ENCODE measurements at regions not wholly inside any gene's neighbourhood (a gene's known extent, or its start where the extent isn't known, plus 50 kb on each side); places are given as distances from the start of the nearest gene placed in this dataset.
"Not testable (repeated sequence)": the region's sequence is repeated elsewhere in the genome, so short reads cannot be mapped to it uniquely, and the experiment has no call there.

GRCh38 chr11:96520939-96521338 lies 131.1 kb downstream of the JRKL start:
- no peak for DNase-seq

DNA sequence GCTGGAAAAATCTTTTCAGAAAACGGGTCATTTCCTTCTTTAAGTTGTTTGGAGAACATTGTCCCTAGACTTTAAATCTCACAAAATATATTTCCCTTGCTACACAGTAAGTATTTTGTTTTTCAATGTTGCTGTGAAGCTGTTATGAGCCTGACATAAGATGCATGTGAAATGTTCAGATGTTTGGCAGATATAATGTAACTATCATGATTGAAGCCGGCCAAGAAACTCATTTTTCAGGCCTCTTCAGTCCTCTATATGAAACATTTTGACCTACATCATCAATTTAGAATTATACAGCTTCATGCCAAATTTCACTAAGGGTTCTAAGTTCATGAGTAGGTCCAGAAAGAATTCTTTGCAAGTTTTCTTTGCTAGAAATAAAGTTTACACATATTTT lies 133.8 kb downstream of the JRKL start:
- no peak for DNase-seq

DNA sequence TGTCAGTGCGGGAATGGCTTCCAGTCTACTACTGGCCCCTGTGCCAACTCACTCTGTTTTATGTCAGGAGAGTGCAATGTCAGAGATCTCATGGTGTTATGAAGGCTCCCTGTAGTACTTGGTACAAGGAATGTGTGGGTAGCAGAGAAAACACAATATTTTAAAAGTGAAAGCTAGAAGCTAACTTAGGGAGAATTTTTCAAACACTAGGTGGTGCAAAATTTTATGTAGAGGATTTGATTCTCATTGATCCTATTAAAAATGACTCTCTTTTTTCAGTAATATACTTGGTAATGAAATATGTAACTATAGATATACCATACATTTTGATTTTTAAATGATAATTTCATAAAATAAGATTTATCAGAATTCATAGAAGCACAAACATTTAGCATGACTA lies 134.7 kb downstream of the JRKL start:
- no peak for DNase-seq

DNA sequence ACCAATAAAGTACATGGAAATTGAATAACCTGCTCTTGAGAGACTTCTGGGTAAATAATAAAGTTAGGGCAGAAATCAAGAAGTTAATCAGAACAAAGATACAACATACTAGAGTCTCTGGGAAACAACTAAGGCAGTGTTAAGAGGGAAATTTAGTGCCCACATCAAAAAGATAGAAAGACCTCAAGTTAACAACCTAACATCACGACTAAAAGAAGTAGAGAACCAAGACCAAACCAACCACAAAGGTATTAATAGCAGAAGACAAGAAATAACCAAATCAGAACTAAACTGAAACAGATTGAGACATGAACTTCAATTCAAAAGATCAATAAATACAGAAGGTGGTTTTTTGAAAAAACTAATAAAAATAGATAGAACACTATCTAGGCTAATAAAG lies 140.7 kb downstream of the JRKL start:
- DNase-seq = no peak

- DNase-seq = no peak
Observed at GRCh38 chr11:96538104-96538503, 148.3 kb downstream of the JRKL start.

GRCh38 chr11:96538622-96539021 lies 148.8 kb downstream of the JRKL start:
- no peak for DNase-seq

DNA sequence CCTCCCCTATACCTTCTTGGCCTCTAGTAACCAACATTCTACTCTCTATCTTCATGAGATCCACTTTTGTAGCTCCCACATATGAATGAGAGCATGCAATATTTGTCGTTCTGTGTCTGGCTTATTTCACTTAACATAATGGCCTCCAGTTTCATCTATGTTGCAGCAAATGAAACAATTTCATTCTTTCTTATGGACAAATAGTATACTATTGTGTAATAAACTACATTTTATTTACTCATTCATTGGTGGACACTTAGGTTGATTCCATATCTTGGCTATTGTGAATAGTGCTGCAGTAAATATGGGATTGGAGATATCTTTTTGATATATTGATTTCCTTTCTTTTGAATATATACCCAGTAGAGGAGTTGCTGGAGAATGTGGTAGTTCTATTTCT lies 151.1 kb downstream of the JRKL start:
- no peak for DNase-seq

DNA sequence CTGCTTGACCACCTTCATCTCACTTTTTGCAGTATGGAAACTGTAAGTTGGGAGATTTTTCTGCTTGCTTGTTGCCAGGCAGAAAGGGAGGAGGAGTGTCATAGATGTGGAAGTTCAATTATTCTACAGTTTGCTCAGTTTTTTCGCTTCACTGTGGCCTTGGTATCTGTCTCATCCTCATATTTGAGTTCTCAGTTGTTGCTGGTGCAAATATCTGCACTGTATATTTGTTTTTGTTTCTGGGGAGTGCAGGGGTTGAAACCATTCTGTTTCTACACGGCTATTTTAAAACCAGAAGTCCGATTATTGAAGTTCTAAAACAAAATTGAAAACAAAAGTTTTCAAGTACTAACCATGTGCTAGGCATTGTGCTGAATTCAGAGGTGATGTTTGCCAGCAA lies 153.4 kb downstream of the JRKL start:
- no peak for DNase-seq

- not testable (repeated sequence) for DNase-seq
Observed at GRCh38 chr11:96545192-96545591, 155.4 kb downstream of the JRKL start.

DNA sequence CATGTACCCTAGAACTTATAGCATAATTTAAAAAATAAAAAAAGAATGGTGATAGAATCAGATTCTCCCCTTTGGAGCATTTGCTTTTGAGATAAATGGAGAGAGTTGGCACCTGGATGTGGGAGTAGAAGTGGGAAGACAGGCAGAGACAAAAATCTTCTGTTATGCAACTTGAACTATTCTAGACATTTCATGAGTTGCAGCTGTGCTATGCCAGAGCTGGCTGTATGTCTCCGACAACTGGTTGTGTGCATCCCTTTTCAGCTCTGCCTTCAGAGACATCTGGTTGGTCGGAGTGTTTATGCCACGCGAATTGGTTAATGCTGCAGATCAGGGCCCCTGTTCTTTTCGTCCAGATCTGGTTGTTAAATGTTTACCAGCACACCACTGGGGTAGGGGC lies 161.3 kb downstream of the JRKL start:
- no peak for DNase-seq

- DNase-seq = no peak
Observed at GRCh38 chr11:96554236-96554820, 164.5 kb downstream of the JRKL start.

GRCh38 chr11:96555826-96556225 lies 166.0 kb downstream of the JRKL start:
- not testable (repeated sequence) for DNase-seq

- not testable (repeated sequence) for DNase-seq
Observed at GRCh38 chr11:96560727-96561126, 170.9 kb downstream of the JRKL start.

DNA sequence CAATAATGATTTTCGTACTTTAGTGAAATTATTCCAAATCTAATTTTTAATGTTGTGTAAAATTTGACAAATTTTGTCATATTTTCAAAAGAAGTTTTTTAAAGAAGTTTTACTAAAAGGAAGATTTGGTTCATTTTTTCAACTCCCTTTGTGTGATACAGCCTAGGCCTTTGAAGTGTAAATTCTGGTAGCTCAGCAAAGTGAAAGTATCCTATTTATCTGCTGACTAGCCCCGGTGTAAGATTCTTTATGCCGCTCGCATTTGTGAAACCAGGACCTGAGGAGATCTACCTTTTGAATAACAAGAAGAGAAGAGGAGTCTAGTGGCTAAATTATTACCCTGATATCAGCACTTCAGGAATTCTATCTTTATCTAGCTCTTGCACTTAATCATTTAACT lies 177.4 kb downstream of the JRKL start:
- DNase-seq = no peak

- DNase-seq = no peak
Observed at GRCh38 chr11:96567667-96568066, 177.9 kb downstream of the JRKL start.

DNA sequence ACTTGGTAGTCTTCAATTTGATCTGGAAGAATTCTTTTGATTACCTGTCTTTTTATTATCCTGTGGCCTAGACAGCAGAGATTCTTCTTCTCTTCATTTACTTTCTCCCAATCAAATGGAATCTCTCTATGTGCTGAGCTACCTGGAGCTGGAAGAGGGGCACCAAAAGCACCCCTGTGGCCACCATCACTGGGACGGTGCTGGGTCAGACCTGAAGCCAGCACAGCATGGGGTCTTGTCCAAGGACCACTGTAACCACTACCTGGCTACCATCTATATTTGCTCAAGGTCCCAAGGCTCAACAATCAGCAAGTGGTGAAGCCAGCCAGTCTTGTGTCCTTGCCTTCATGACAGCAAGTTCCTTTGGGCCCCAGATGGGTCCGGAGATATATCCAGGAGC lies 186.6 kb downstream of the JRKL start:
- no peak for DNase-seq

DNA sequence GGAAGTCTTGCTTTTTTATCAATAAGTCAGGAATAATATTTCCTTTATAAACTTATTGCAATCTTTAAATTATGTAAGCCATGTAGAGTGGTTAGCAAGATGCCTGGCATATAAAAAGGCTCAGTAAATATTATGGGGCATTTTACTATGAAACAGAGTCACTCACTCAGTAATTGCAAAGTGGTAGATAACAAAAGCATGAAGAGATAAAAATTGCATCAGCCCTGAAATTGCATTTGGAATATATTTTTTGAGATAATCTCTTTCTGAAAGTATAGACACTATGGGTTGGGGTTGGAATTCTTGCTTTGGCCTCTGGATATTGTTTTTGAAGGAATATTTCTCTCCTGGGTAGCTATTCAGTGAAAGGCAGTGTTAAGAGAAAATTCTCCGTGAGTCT lies 188.6 kb downstream of the JRKL start:
- no peak for DNase-seq

DNA sequence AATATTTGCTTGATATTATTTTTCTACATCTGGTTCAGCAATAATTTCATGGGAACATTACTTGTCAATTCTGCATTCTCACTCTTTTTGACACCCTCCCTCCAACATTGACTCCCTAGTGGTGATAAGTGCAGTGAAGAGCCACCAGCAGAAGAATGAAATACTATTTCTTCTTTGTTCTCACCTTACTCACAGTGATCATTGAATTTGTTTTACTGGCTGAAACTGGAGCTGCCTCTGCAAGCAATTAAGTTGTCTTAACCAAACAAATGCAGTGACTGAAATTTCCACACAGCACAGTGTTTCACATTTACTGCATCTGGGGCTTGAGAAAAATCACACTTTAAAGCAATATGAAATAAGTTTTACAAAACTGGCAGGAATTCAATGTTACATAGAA lies 189.8 kb downstream of the JRKL start:
- no peak for DNase-seq

DNA sequence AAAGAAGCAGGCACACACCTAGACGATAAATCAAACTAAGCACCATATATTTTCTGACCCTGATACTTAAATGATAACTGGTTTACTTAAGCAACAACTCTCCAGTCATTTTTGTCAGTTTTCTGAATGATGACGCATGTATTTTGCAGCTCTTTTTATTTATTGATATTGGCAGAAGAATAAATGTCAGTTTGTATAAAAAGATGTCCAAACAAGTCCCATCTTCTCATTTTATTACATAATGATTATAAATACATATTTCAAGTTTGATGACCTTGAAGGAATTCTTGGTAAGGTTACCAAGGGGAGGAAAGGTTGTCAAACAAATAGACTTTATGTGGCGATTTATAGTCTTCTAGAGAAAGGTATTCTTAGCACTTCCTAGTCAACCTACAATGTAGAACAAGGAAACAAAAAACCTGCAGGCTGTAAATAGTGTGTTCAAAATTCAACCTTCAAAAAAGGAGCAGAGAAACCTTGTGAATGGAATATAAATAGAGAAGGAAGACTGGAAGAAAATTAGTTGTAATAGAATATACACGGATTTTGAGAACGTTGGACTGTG lies 190.7 kb downstream of the JRKL start:
- DNase-seq = no peak

- DNase-seq = not testable (repeated sequence)
Observed at GRCh38 chr11:96585944-96586880, 196.4 kb downstream of the JRKL start.

DNA sequence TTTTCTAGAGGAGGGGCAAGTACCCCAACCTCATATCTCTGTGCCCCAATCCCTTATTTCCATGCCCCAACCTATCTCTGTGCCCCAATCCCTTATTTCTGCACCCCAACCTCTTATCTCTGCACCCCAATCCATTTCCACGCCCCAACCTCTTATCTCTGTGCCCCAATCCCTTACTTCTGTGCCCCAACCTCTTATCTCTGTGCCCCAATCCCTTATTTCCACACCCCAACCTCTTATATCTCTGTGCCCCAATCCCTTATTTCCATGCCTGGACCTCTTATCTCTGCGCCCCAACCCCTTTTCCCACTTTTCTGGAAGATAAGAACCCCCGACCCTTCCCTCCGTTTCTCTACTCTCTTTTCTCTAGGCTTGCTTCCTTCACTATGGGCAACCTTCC lies 199.0 kb downstream of the JRKL start:
- not testable (repeated sequence) for DNase-seq

DNA sequence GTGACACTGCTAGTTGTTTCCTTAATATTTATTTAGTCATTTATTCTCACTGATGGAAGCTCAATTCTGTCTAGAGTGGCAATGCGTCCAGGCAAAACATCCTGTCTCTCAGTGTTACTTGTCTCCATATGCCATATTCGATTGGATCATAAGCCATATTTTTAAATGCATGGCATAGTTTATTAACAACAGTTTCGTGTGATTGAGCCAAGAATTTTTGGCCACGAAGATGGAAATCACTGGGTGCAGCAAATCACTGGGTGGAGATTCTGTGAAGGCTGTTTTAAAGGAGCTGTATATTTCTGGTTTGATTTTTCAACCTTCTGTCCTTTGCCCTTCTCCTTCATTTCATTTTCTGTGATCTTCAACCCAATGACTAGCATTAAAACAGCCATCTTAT lies 205.2 kb downstream of the JRKL start:
- DNase-seq = no peak

DNA sequence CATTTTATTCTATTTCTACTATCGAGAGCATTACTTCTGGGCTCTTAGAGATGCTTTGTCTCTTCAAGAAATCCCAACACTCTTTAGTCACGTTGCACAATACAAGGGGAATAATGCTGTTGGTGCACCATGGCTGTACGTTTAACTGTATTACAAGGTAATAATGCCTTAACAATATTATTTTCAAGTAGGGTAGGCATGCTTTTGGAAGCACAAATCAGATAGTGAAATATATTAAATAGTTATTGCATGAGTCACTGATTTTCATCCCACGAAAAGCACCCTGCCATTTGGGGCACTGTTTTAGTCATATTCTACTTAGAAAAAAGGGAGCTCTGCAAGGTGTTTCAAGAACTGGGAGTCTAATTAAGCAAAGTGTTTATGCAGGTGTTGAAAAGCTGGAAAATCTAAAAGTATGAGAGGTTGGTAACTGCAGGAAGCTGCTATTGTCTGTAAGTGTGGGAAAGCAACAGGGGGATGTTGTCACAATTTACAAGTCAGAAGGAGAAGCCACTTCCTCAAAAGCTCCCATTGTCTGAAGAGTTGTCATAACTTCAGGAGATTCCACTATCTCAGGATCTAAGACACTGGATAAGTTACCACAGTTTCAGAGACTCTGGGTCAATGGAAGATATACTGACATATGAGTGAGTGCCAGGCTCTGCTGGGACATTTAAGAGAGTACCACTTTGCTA lies 218.2 kb downstream of the JRKL start:
- DNase-seq = no peak

DNA sequence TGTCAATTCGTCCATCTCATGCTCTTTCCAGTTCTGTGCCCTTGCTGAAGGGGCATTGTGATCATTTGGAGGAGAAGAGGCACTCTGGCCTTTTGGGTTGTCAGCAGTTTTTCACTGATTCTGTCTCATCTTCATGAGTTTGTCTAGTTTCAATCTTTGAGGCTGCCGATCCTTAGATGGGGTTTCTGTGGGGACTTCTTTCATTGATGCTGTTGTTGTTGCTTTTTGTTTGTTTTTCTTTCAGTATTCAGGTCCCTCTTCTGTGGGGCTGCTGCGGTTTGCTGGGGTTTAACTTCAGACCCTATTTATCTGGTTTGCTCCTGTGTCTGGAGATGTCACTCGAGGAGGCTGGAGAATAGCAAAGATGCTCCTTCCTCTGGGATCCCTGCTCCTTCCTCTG lies 224.3 kb downstream of the JRKL start:
- DNase-seq = no peak
